Chondrocyte (in vitro differentiated cells): ENCODE measurements at regions not wholly inside any gene's neighbourhood (a gene's known extent, or its start where the extent isn't known, plus 50 kb on each side); places are given as distances from the start of the nearest gene placed in this dataset.

ENCODE experiments used
- DNase-seq: peaks from one replicate; pipeline ENCODE4 v3.0.0; 2021; ENCODE audit warnings: mixed read lengths, low spot score
- H3K27ac Mint-ChIP-seq: one replicate; pipeline ENCODE4 v1.8.0; 2021; ENCODE audit warnings: mild to moderate bottlenecking, moderate library complexity, mixed read lengths; ENCODE audit not compliant: unreplicated experiment
- H3K27me3 Mint-ChIP-seq: 2 replicates; pipeline ENCODE4 v1.8.0; 2021; ENCODE audit warnings: low read depth, mixed read lengths
- H3K36me3 Mint-ChIP-seq: 2 replicates; pipeline ENCODE4 v1.8.0; 2021; ENCODE audit warnings: low read depth, mixed read lengths
- H3K4me1 Mint-ChIP-seq: 2 replicates; pipeline ENCODE4 v1.8.0; 2021; ENCODE audit warnings: low read depth, mild to moderate bottlenecking, mixed read lengths
- H3K4me3 Mint-ChIP-seq: one replicate; pipeline ENCODE4 v1.8.0; 2021; ENCODE audit warnings: mild to moderate bottlenecking, moderate library complexity, mixed read lengths; ENCODE audit not compliant: unreplicated experiment
- H3K9me3 Mint-ChIP-seq: 2 replicates; pipeline ENCODE4 v1.8.0; 2021; ENCODE audit warnings: low read depth, mixed read lengths
- TF ChIP-seq, protein P1 (sequence below): fragments of 200-600 bp; sonication (generic); IDR thresholded peaks from 2 replicates; pipeline ENCODE4 v1.5.0; 2021; ENCODE audit warnings: antibody characterized with exemption, mild to moderate bottlenecking, moderate library complexity

DNA sequence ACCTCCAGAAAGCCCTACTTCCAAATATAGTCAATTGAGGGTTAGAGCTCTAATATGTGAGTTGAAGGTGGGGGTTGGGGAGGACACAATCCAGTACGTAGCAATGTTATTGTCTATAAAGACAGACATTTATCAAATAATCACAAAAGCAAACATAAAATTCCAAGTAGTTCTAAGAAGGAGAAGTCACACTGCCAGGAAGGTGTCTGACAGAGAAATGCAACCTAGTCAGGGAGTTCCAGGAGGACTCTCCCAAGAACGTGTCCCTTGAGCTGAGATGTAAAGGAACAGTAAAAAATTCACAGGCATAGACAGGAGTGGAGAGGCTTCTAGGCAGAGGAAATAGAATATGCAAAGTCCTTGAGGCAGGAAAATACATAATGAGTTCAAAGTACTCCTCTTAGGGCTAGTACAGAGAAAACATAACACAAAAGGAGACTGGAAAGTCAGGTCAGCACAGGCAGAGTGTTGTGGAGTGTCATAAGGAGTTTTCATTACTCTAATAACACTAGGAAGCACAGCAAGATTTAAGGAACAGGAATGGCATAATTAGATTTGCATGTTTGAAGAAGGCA lies 277.6 kb upstream of the STT3B start:
- Mint-ChIP-seq H3K4me1 (no peaks in the 10 kb centered on the region), H3K27me3 (no peaks in the 10 kb centered on the region), H3K9me3 (peaks cover 9% of the 10 kb centered on the region), H3K36me3 (peaks cover 2% of the 10 kb centered on the region), H3K4me3 (no peak overlapping the region), H3K27ac (no peak overlapping the region)
- no peak for DNase-seq
- TF ChIP-seq, protein P1, sequence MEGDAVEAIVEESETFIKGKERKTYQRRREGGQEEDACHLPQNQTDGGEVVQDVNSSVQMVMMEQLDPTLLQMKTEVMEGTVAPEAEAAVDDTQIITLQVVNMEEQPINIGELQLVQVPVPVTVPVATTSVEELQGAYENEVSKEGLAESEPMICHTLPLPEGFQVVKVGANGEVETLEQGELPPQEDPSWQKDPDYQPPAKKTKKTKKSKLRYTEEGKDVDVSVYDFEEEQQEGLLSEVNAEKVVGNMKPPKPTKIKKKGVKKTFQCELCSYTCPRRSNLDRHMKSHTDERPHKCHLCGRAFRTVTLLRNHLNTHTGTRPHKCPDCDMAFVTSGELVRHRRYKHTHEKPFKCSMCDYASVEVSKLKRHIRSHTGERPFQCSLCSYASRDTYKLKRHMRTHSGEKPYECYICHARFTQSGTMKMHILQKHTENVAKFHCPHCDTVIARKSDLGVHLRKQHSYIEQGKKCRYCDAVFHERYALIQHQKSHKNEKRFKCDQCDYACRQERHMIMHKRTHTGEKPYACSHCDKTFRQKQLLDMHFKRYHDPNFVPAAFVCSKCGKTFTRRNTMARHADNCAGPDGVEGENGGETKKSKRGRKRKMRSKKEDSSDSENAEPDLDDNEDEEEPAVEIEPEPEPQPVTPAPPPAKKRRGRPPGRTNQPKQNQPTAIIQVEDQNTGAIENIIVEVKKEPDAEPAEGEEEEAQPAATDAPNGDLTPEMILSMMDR = no peak

DNA sequence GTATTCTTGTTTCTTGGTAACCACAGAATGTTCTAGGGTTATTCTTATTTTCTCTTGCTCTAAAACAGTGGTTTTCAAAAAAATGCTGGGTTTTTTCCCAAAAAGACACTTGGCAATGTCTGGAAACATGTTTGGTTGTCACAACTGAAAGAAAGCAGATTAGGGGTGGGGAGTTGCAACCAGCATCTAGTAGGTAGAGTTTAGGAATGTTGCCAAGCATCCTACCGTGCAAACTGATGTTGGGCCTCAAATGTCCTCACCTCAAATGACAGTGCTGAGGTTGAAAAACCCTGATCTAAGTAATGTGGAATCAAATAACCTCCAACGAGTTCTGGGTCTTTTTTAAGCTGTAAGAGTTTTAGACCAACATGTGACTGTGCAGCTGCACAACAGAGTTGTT lies 270.5 kb upstream of the STT3B start:
- H3K4me3 Mint-ChIP-seq = no peak overlapping the region
- H3K27ac Mint-ChIP-seq = no peak overlapping the region
- H3K27me3 Mint-ChIP-seq = no peaks in the 10 kb centered on the region
- H3K9me3 Mint-ChIP-seq = peaks cover 4% of the 10 kb centered on the region
- H3K36me3 Mint-ChIP-seq = no peaks in the 10 kb centered on the region
- no peak for DNase-seq
- H3K4me1 Mint-ChIP-seq = no peaks in the 10 kb centered on the region
- TF ChIP-seq, protein P1 = no peak

DNA sequence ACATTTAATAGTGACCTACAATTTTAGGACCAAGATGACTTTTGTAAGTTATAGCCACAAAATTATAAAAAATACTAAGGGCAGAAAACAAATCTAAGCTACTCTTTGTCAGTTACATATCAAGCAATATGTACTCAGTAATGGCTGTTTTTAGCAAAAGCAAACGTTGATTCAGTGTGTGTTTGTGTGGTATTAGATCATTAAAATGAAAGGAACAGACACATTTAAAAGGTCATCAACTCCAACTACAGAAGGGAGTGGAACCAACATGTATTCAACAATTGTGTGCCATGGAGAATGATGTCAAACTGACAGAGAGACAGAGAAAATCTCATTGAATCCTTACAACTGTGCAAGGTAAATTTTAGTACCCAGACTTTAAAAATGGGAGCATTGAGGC lies 268.8 kb upstream of the STT3B start:
- Mint-ChIP-seq H3K36me3 (no peaks in the 10 kb centered on the region), H3K4me3 (no peak overlapping the region), H3K4me1 (no peaks in the 10 kb centered on the region), H3K27me3 (no peaks in the 10 kb centered on the region), H3K27ac (no peak overlapping the region), H3K9me3 (peaks cover 4% of the 10 kb centered on the region)
- TF ChIP-seq, protein P1 = no peak
- no peak for DNase-seq

DNA sequence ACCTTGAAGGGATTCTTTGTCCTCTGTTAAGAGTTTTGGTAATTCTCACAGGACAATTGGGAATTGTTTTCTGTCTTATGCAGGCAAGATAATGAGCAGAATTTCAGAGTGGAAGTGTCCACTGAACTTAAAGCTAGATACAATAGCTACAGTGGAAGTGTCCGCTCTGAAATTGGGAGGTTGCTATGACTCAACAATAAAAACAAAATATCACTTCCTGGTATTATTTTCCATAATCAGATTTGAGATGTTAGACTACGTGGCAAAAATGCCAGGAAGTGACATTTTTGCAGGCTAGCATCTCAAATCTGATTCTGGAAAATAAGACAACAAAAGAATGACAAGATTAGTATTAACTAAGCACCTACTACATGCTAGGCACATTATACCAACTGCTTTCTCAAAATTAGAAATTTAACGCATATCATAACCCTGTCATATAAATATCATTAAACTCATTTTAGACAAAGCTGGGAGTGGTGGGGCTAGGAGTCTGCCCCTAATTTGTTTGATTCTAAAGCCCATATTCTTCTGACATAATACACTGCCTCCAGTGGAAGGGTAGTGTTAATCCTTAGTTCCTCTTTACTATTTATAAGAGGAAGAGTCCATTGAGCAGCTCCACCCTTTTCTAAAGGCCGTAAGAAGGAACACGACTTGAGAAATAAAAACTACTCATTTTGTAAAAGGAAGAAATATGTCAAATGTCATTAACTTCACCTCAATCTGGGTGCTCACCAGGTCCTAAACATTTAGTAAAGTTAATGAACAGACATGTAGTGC lies 266.9 kb upstream of the STT3B start:
- H3K4me1 Mint-ChIP-seq = peaks cover 2% of the 10 kb centered on the region
- H3K4me3 Mint-ChIP-seq = no peak overlapping the region
- TF ChIP-seq, protein P1 = no peak
- H3K9me3 Mint-ChIP-seq = no peaks in the 10 kb centered on the region
- H3K36me3 Mint-ChIP-seq = no peaks in the 10 kb centered on the region
- no peak for DNase-seq
- H3K27ac Mint-ChIP-seq = no peak overlapping the region
- H3K27me3 Mint-ChIP-seq = no peaks in the 10 kb centered on the region

- Mint-ChIP-seq H3K4me1 (peaks cover 8% of the 10 kb centered on the region), H3K9me3 (no peaks in the 10 kb centered on the region), H3K27ac (no peak overlapping the region), H3K36me3 (no peaks in the 10 kb centered on the region), H3K27me3 (no peaks in the 10 kb centered on the region), H3K4me3 (no peak overlapping the region)
- TF ChIP-seq, protein P1 = no peak
- DNase-seq = no peak
These were observed 263.9 kb upstream of the STT3B start for GRCh38 chr3:31268868-31269267.
